ENCODE measurements at regions not wholly inside any gene's neighbourhood (a gene's known extent, or its start where the extent isn't known, plus 50 kb on each side); places are given as distances from the start of the nearest gene placed in this dataset.

GRCh38 chr5:88113429-88113828, 155.2 kb downstream of the TMEM161B start:
- DNase-seq (ENCODE audit: extremely low read depth, low read depth) = no peak
- H3K4me3 ChIP-seq (replicated peaks; ENCODE audit: low read depth, low read length) = no peak overlapping the region
- TF ChIP-seq CTCF (IDR thresholded peaks at IDR 0.05; ENCODE audit: low read depth, low read length, missing control alignments) = no peak

- no peak for TF ChIP-seq CTCF (IDR thresholded peaks at IDR 0.05; ENCODE audit: low read depth, low read length, missing control alignments)
Observed at GRCh38 chr5:88109818-88110217, 158.8 kb downstream of the TMEM161B start.

GRCh38 chr5:88108490-88109279, 160.0 kb downstream of the TMEM161B start:
- no peak for TF ChIP-seq CTCF (IDR thresholded peaks at IDR 0.05; ENCODE audit: low read depth, low read length, missing control alignments)
- no peak overlapping the region for H3K4me3 ChIP-seq (replicated peaks; ENCODE audit: low read depth, low read length)
- no peak for DNase-seq (ENCODE audit: extremely low read depth, low read depth)

More at GRCh38 chr5:88109818-88110217, 158.8 kb downstream of the TMEM161B start:
- H3K4me3 ChIP-seq (replicated peaks; ENCODE audit: low read depth, low read length) = no peak overlapping the region
- no peak for DNase-seq (ENCODE audit: extremely low read depth, low read depth)

GRCh38 chr5:88094906-88095496, 173.6 kb downstream of the TMEM161B start:
- H3K4me3 ChIP-seq (replicated peaks; ENCODE audit: low read depth, low read length) = no peak overlapping the region
- TF ChIP-seq CTCF (IDR thresholded peaks at IDR 0.05; ENCODE audit: low read depth, low read length, missing control alignments) = no peak
- DNase-seq (ENCODE audit: extremely low read depth, low read depth) = no peak

GRCh38 chr5:88094403-88094802, 174.2 kb downstream of the TMEM161B start:
- no peak for DNase-seq (ENCODE audit: extremely low read depth, low read depth)
- TF ChIP-seq CTCF (IDR thresholded peaks at IDR 0.05; ENCODE audit: low read depth, low read length, missing control alignments) = no peak
- no peak overlapping the region for H3K4me3 ChIP-seq (replicated peaks; ENCODE audit: low read depth, low read length)

- no peak overlapping the region for H3K4me3 ChIP-seq (replicated peaks; ENCODE audit: low read depth, low read length)
- no peak for TF ChIP-seq CTCF (IDR thresholded peaks at IDR 0.05; ENCODE audit: low read depth, low read length, missing control alignments)
- DNase-seq (ENCODE audit: extremely low read depth, low read depth) = no peak
Observed at GRCh38 chr5:88093765-88094164, 174.9 kb downstream of the TMEM161B start.

Measured in HFF-Myc (cell line).